Stimulated activated naive CD4-positive, alpha-beta T cell treated with Interleukin-2 at 50 U/mL for 16 hours (primary cell): ENCODE measurements at regions not wholly inside any gene's neighbourhood (a gene's known extent, or its start where the extent isn't known, plus 50 kb on each side); places are given as distances from the start of the nearest gene placed in this dataset.
"Not testable (repeated sequence)": the region's sequence is repeated elsewhere in the genome, so short reads cannot be mapped to it uniquely, and the experiment has no call there.

Source experiments
- DNase-seq: peaks from one replicate; lab custom pipeline; 2025; lab: John Stamatoyannopoulos, UW

DNA sequence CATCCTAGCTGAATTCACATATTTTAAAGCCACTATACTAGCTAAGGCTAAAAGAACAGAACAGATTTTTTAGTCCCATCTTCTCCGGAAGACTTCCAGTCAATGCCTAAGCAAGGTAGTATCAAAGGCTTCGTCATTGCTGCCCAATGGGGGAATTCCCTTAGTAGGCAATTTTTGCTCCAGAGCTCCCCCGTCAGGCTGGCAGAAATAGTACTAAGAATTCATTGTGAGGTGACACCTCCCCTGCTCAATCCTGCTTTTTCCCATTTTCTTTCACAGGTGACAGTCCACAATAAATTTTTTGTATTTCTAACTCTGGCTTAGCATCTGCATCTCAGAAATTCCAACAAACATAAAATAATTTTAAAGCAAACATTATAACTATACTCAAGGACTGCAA is 52.8 kb upstream of the SRSF6 start:
- DNase-seq: peak; percentile 2

DNA sequence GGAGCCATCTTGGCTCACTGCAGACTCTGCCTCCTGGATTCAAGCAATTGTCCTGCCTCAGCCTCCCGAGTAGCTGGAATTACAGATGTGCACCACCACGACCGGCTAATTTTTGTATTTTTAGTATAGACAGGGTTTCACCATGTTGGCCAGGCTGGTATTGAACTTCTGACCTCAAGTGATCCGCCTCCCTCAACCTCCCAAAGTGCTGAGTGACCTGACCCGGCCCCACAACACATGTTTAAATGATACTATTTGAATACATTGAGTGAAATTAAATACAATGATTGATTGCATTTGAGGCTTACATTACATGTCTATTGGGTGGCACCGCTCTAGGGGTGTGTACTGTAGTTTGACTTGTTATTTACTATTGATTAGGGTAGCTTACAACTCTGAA is 56.8 kb upstream of the SRSF6 start:
- DNase-seq: not testable (repeated sequence)

DNA sequence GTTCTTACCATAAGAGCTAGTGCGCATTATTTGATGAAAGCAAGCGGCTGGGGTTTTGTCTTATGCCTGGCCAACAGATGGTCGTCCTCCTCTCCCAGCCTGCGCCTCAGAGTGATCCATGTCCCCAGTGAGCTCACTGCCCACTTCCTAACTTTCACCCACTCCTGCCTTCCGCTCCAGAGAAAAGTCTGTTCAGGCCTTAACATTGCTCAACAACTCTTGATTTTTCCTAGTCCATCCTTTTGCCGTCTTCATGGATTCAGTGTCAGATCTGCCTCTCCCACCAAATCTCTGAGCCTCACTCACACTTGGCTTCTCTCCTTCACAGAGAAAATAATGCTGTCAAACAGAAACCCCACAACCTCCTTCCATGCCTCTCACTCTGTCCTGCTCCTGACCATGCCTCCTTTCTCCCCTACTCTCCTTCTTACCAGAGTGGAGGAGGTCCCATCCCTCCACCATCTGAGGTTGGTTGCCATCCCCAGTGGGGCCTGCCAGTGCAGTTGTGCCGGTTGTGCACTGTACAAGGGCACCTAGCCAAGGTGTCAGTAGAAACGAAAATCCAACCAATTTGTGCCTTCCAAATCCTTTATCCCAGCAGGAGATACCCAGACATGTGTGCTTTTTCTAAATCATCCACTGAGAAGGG is 58.9 kb upstream of the SRSF6 start:
- DNase-seq: no peak

DNA sequence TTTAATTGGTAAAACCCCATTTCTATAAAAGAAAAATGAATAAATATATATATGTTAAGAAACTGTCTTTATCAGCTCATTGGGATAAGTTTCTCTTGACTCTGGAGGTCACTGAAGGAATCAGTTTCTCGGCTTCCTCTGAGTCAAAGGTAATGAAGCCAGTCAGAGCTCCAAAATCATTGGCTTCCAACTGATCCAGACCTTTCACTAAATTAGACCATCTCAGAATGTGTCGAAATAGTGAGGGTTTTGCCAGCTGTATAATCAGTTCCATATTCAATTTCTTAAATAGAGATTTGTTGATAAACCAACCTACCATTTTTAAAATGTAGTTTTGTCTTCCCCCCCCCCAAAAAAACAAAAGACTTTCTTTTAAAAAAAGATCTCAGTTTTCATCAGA is 60.5 kb upstream of the SRSF6 start:
- DNase-seq: no peak

DNA sequence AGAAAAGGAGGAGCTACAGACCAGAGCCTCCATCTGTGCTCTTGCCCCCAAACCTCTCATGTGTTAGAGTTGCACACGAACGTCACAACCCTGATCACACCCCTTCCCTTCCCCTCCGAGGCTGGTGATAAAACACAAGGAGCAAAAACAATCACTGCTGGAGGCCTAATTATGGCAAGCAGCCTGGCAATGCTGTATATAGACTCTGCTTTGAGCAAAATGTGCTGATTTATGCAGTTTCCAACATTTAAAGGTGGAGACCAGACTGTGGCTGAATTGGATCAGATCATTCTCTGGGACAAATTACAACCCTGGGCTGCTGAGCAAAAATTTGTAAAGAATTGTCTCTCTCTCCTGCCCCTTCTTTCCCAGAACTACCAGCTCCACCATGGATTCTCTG is 64.6 kb upstream of the SRSF6 start:
- DNase-seq: no peak

DNA sequence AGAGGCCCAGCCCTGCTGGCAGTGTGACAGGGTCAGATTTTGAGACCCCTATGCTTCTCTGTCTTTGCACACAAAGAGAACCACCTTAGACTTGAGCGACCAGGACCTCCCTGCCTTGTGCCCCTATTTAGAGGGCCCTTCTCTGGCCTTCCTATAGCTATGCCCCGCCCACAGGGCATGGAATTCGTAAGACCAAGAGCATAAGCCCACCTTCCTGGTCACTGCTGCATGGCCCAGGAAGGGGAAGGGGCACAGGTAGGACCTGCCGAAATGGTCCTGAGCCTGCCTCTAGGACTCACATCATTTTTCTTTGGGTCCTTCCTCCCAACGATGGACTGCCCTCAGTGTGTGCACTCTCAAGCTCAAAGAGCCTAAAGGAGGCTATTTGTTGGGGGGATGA is 65.1 kb upstream of the SRSF6 start:
- no peak for DNase-seq

DNA sequence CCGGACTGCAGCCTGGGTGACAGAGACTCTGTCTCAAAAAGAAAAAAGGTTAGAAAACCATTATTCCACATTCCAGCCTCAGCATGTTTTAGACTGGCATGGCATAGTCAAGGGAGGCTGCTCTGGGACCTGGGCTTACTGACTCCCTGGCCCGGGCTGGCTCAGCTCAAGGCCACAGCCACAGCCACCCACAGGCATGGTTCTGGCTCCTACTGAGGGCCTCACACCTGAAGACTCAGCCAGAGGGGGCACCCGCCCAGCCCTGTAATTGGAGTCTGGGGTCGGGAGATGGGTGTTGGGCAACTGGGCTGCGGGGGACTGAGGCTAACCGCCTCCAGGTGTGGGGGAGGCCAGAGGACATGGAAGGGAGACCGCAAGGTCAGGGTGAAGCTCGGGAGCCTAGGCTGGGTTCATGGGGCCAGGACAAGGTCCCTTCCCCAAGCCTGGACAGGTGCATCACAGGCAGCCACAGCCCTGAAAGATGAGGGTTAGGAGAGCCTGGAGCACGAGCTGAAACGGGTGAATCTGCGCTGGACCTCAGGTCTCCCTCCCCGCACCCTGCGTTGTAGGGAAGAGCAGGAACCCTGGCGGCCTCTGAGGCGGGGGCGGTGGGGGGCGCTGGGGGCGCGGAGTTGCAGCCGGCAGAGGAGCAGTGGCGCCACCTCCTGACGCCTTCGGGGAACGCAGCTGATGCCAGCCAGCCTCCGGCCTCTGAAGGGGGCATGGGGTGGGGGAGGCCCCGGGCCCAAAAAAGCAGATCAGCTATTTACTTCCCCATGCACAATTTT is 67.7 kb upstream of the SRSF6 start:
- DNase-seq: no peak

DNA sequence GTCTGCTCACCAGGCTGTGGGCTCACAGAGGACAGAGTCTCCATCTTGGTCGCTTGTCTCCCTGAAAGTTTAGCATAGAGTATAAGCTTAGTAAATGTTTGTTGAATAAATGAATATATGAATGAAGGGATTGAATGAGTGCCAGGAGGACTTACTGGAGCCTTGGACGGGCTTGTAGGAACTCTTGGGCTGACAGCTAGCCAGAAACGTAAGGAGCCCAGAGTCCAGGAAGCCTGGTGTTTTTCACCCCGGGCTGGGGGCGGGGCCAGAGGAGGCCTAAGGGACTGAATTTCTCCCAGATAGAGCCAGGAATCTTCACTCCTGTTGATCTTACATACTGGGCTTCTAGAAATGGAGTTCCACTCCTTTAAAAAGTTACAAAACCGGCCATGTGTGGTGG is 68.5 kb upstream of the SRSF6 start:
- DNase-seq: no peak

DNA sequence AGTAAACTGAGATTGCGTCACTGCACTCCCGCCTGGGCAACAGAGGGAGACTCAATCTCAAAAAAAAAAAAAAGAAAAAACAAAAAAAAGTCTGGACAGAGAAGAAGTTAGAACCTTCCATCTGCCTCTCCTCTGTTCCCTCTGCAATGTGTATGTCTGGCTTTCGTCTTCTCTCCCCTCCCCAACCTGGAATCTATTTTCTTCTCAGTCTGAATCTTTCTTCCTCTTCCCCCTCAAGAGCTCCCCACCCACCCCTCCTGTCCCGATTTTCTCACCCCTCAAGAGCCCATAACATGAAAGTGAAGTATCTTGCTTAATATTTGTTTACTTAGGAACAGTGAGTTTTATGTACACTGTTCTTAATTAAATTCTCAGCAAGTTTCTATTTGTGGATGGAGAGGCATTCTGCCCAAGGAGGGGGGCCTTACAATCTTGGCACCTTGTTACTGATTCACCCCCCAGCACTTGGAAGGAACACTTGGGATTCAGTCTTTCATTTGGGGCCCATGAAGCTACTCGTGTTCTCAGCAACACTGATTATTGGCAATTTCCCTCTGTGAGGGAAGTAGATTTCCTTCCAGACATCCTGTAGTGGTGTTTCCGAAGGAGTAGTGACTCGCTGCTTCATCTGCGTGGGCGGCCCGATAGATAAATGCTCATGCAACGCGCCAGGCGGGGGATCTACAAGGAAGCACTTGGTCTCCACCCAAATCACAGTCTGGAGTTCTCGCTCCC is 69.3 kb upstream of the SRSF6 start:
- DNase-seq: no peak

DNA sequence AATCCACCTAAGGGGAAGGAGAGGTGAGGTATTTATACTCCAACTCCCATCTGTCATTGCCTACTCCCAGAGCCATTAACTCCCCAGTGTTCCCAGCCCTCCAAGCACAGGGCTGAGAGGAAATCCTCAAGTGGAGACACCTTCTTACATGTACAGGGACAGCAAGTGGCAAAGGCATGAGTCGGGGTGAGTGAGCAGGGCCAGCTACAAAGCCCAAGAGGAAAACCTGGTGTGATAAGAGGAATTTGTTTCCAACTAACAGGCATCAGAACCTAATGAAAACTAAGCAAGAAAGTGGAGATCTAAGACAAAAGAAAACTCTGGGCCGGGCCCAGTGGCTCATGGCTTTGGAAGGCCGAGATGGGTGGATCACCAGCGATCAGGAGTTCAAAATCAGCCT is 70.0 kb upstream of the SRSF6 start:
- DNase-seq: no peak

DNA sequence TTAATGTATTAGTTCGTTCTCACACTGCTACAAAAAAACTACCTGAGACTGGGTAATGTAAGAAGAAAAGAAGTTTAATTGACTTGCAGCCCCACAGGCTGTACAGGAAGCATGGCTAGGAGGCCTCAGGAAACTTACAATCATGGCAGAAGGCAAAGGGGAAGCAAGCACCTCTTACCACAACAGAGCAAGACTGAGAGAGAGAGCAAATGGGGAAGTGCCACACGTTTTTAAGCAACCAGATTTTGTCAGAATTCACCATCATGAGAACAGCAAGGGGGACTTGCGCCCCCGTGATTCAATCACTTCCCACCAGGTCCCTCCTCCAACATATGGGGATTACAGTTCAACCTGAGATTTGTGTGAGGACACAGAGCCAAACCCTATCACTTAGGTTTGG is 70.8 kb upstream of the SRSF6 start:
- DNase-seq: no peak

DNA sequence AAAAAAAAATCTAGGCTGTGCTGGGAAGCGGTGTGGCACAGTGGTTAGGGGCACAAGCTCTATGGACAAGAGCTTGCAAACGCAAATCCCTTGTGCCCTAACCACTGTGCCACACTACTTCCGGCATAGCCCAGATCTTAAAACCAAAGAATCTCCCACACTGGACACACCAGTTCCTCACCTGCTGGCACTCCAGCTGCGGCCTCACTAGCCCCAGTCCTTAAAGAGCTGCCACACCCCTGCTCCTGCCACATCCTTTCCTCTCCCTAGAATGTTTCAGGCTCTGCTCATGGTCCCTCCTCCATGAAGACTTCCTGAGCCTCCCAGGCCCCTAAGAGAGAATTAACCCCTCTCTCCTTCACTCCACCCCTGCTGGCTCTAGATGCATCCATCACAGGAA is 71.8 kb upstream of the SRSF6 start:
- no peak for DNase-seq

DNA sequence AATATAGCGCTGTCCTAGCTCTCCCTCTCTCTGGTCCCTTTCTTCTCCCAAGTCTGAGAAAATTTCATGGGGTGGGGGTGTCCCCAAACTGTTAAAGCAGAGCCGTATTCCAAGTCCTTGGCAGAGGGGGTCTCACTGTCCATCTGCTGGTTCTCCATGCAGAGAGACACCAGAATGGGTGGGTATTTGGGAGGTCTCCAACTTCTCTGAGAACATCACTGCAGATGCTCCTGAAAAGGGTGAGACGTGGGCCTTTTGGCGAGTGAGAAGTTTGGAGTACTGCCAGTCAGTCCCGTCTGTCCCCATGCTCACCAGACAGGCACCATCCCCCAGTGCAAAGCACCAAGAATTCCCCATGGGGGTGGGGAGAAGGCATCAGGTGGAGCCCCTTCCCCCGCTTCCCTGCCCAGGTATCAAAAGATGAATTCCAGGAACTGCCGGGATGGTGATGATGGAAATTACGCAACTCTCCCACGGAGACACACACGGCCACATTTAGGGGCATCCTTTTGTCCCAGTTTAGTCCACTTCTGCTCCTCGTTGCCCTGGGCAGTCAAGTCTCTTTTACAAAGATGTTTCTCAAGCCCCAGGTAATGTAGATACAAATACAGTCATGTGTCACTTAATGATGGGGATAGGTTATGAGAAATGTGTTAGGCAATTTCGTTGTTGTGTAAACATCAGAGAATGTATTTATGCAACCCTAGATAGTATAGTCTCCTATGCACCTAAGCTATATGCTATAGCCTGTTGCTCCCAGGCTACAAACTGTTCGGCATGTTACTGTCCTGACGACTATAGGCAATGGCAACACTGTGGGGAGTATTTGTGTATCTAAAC is 73.4 kb upstream of the SRSF6 start:
- no peak for DNase-seq

DNA sequence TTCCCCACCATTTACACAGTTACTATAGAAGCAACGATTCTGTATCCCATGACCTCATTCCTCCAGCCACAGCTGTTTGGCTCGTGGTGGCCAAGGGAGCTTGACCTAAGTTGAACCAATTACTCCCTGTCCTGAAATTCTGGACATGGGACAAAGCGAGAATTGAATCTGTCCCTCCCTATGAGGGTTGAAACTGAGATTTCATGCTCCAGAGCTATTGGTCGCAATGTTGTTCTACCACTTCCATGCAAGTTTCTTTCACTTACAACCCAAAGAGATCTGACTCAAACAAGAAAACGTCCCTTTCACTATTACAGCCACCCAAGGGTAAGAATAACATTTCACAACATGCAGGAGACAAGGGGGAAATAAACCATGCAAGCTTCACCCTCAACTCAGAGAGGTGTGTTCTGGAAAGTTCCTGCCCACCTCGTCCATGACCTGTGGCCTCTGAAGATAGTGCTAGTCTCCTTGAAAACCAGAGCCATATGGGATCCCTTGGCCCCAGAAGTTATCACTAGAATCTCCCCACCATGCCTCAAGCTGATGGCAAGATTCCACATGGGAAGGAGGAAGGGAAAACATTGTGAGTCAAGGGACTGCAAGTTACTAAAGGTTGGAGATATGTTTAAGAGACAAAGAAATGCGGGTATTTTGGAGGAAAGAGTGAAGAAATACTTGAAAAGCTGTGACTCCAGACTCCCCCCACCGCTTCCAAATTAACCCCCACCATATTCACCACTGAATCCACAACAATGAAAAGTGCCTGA is 74.5 kb upstream of the SRSF6 start:
- no peak for DNase-seq

DNA sequence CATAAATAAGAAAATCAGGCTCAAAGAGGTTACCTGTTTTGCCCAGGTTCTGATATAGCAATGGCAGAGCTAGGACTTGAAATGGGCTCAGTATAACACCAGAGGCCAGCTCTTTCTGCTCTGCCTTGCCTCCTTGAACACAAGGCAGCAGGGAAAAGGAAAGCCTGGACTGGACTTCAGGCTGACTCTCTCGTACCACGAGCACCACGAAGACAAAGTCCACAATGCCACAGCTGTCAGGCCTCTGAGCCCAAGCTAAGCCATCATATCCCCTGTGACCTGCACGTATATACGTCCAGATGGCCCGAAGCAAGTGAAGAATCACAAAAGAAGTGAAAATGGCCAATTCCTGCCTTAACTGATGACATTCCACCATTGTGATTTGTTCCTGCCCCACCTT is 75.6 kb upstream of the SRSF6 start:
- not testable (repeated sequence) for DNase-seq

DNA sequence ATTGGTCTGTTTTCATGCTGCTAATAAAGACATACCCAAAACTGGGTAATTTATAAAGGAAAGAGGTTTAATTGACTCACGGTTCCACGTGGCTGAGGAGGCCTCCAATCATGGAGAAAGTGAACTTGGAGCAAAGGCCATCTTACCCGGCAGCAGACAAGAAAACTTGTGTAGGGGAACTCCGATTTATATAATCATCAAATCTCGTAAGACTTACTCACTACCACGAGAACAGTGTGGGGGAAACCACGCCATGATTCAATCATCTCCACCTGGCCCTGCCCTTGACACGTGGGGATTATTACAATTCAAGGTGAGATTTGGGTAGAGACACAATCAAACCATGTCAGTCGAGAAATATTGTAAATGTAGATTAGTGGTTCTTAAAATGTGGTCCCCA is 76.2 kb upstream of the SRSF6 start:
- DNase-seq: not testable (repeated sequence)

DNA sequence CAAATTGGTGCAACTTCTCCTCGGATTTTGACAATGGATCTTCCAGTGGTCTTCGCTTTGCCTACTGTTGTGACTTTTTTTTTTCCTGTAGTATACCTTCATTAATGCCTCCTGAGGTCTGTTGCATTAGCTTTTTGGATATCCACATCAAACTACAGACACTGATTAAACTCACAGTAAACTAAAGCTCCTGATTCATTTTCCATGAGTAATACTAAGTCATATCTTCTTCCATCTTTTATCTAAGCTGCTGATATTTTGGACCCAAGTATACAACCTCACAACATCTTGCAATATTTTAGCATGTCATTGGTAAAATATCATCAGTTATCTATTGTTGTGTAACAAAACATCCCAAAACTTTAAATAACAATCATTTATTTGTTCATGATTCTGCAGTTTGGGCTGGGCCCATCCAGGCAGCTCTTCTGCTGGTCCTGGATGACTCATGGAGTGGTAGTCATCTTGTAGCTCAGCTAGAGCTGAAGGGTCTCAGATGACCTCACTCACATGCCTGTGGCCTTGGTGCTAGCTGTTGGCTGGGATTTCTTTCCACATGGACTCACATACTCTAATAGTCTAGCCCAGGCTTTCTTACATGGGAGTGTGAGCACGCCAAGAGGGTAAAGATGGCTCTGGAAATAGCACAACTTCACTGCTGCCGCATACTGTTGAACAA is 78.3 kb upstream of the SRSF6 start:
- DNase-seq: no peak

DNA sequence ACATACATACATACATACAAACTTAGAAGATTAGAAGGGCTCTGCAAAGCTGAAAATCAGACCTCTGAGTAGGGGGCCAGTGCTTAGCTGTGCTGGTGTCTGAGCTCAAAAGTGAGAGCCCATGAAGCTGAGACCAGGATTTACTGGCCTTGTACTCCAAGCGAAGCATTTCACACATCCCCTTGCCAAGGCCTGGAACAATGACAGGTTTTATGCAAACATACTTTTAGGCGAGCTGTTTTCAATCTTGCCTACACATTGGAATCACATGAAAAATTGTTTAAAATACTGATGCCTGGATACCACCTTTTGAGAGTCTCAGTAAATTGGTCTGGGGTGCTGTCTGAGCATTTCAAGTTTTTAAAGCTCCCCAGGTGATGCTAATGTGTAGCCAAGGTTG is 80.9 kb upstream of the SRSF6 start:
- DNase-seq: no peak

DNA sequence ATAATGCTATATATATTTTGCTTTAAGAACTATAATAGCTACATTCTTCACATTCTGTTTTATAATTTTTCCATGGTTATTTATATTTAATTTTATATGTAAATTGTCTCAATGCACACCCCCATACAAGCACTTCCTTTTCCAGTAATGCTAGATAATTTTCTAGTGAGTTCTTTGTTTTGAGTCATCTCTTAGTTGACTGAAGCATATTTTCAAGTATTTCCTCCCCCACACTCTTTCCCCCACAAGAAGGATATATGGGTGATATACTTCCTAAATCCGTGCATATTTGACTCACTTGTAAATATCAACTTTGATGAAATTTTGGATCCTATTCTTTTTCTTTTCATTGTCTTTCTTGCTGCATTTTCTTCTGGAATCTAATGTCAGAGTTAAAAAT is 82.1 kb upstream of the SRSF6 start:
- DNase-seq: no peak

DNA sequence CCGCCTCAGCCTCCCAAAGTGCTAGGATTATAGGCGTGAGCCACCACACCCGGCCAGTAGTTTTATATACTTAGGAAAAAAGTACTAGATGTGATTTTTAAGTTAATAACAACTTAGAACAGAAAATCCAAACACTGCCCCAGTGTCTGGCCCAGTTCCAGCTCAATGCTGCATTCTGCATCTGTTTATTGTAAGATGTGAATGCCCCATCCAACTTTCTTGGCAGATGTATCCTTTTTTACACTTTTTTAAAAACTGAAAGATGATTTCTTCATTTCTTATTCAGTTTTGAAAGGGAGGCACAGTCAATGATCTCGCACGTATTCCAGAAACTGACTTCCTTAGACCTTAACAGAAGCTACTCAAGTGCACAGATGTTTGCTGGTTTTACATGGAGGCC is 85.6 kb upstream of the SRSF6 start:
- no peak for DNase-seq

DNA sequence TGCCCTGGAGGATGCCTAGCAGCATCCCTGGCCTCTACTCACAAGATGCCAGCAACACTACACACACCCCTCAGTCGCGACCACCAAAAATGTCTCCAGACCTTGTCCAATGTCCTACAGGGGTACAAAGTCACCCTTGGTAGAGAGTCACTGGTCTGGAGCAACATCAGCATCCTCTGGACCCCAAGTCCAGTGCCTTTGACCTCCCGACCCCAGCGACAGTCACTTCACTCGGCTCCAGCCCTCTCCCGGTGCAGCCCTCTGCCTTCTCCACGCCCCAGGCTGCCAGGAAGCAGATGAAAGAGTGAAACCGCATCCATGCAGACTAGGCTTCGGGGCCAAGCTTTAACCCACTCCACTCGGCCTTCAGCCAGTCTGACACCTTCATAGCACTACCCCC is 92.0 kb upstream of the SRSF6 start:
- DNase-seq: no peak
